ENCODE measurements at regions not wholly inside any gene's neighbourhood (a gene's known extent, or its start where the extent isn't known, plus 50 kb on each side); places are given as distances from the start of the nearest gene placed in this dataset.

- no peak for TF ChIP-seq ZBTB44 (tag by site-specific recombination; IDR thresholded peaks at IDR 0.05)
- TF ChIP-seq ZNF629 (tag by site-specific recombination; IDR thresholded peaks at IDR 0.05) = no peak
- TF ChIP-seq HOXA7 (CRISPR knock-in tag; IDR thresholded peaks at IDR 0.05; ENCODE audit: borderline replicate concordance) = no peak
- TF ChIP-seq ZBTB17 (tag by site-specific recombination; IDR thresholded peaks at IDR 0.05) = no peak
- TF ChIP-seq REST (tag by site-specific recombination; IDR thresholded peaks at IDR 0.05) = no peak
These were observed 92.6 kb upstream of the VGLL4 start for GRCh38 chr3:11736136-11736833.
